GM12878 (cell line): ENCODE measurements at regions not wholly inside any gene's neighbourhood (a gene's known extent, or its start where the extent isn't known, plus 50 kb on each side); places are given as distances from the start of the nearest gene placed in this dataset.

Experiments
- ATAC-seq: fragments of 200-7000 bp; cut with Tn5 transposase; 3 replicates; pipeline ENCODE4 v1.9.1; 2020; ENCODE audit warnings: mild to moderate bottlenecking, moderate library complexity
- BruUV-seq: library from RNA; stranded (reverse); fragments of 400-500 nt; replicated peaks from 2 replicates; lab custom pipeline; 2021; lab: Mats Ljungman, UMichigan
- CTCF ChIA-PET: fragments of 300-600 bp; sonication (Branson Sonifier 250); formaldehyde crosslinking; extraction: SDS; loops from one replicate; lab custom pipeline; 2021; ENCODE audit warnings: inconsistent platforms; lab: Yijun Ruan, JAX
- POLR2A ChIA-PET: fragments of 350-600 bp; formaldehyde crosslinking; extraction: SDS; loops from one replicate; lab custom pipeline; 2021; ENCODE audit warnings: inconsistent platforms; lab: Charles Lee
- RAD21 ChIA-PET: fragments of 300-600 bp; sonication (Branson Sonifier 250); formaldehyde crosslinking; loops from one replicate; lab custom pipeline; 2023; ENCODE audit warnings: antibody characterized with exemption; ENCODE audit not compliant: unreplicated experiment; lab: Charles Lee
- SMC1A ChIA-PET: fragments of 300-600 bp; sonication (Branson Sonifier 250); formaldehyde crosslinking; loops from one replicate; lab custom pipeline; 2023; ENCODE audit not compliant: unreplicated experiment, uncharacterized antibody; lab: Charles Lee
- DNase-seq: peaks from one replicate; pipeline ENCODE4 v3.0.0-alpha.2; 2011; ENCODE audit warnings: low read depth, low spot score
- FAIRE-seq: peaks from 3 replicates; lab custom pipeline; 2011; peaks lifted over from hg19 to GRCh38; lab: Jason Lieb, UNC
- H2AFZ ChIP-seq: 2 replicates; pipeline ENCODE4 v1.6.0; 2011; ENCODE audit warnings: low read depth, low read length, control low read depth; ENCODE audit not compliant: control insufficient read depth
- H3K27ac ChIP-seq: 2 replicates; pipeline ENCODE4 v1.5.1; 2011; ENCODE audit warnings: control low read depth; ENCODE audit not compliant: control insufficient read depth, insufficient read depth
- H3K27me3 ChIP-seq, 2 experiments: replicated peaks in 1 of 2; 2 replicates each; pipeline versions ENCODE4 v1.6.0 to v1.6.1; 2011; ENCODE audit warnings: low read length in 1 of 2; ENCODE audit not compliant: control insufficient read depth in 2 of 2, insufficient read depth in 2 of 2
- H3K36me3 ChIP-seq, 2 experiments: 2 replicates each; pipeline ENCODE4 v1.5.1; 2011; ENCODE audit warnings: low read length in 1 of 2; ENCODE audit not compliant: control insufficient read depth in 2 of 2, insufficient read depth in 2 of 2
- H3K4me1 ChIP-seq: 2 replicates; pipeline ENCODE4 v1.6.1; 2011; ENCODE audit warnings: mild to moderate bottlenecking, low read length, moderate library complexity, mixed read lengths; ENCODE audit not compliant: control insufficient read depth, insufficient read depth
- H3K4me2 ChIP-seq: 2 replicates; pipeline ENCODE4 v1.6.0; 2011; ENCODE audit warnings: control low read depth; ENCODE audit not compliant: control insufficient read depth, insufficient read depth
- H3K4me3 ChIP-seq: fragments of 200-600 bp; sonication (generic); 2 replicates; pipeline ENCODE4 v1.5.1; 2016
- H3K79me2 ChIP-seq: 2 replicates; pipeline ENCODE4 v1.6.0; 2011; ENCODE audit warnings: low read length; ENCODE audit not compliant: control insufficient read depth, insufficient read depth
- H3K9ac ChIP-seq: 2 replicates; pipeline ENCODE4 v1.8.0; 2011; ENCODE audit warnings: low read length, control low read depth, mixed read lengths; ENCODE audit not compliant: control insufficient read depth, insufficient read depth
- H3K9me3 ChIP-seq: replicated peaks from 3 replicates; pipeline ENCODE4 v1.5.1; 2011; ENCODE audit warnings: mild to moderate bottlenecking, low read length; ENCODE audit not compliant: control insufficient read depth, insufficient read depth
- H4K20me1 ChIP-seq: 2 replicates; pipeline ENCODE4 v1.6.0; 2011; ENCODE audit not compliant: control insufficient read depth, insufficient read depth
- CUX1 ChIP-seq: IDR thresholded peaks from 2 replicates; pipeline ENCODE4 v1.6.1; 2012; ENCODE audit warnings: improper control_type of control experiment, low read depth, low read length; ENCODE audit not compliant: insufficient replicate concordance
- EGR1 ChIP-seq, 2 experiments: IDR thresholded peaks; 1 replicate in 1 of 2; 2 replicates in 1 of 2; pipeline ENCODE4 v1.6.1; 2011 to 2012; ENCODE audit warnings: low read depth in 2 of 2, low read length in 2 of 2, borderline replicate concordance in 1 of 2, mild to moderate bottlenecking in 1 of 2, moderate library complexity in 1 of 2
- HDGF ChIP-seq: fragments of 450-650 bp; IDR thresholded peaks from 2 replicates; pipeline ENCODE4 v1.6.1; 2016; ENCODE audit warnings: antibody characterized with exemption
- SMC3 ChIP-seq: IDR thresholded peaks from 2 replicates; pipeline ENCODE4 v1.6.1; 2011; ENCODE audit warnings: low read length, improper control_type of control experiment, borderline replicate concordance
- SUPT20H ChIP-seq: IDR thresholded peaks from 2 replicates; pipeline ENCODE4 v1.6.1; 2011; ENCODE audit warnings: low read depth, mild to moderate bottlenecking, low read length, moderate library complexity, borderline replicate concordance; ENCODE audit not compliant: control insufficient read depth
- TCF12 ChIP-seq: IDR thresholded peaks from 2 replicates; pipeline ENCODE4 v1.6.1; 2011; ENCODE audit warnings: low read depth, mild to moderate bottlenecking, low read length
- WGBS: methylation state at CpG from one replicate; pipeline ENCODE4 v1.1.6; 2016; ENCODE audit warnings: low lambda C conversion rate; ENCODE audit not compliant: insufficient replicate concordance, insufficient coverage; ENCODE audit errors: missing lambda C conversion rate; 5-methylcytosine and 5-hydroxymethylcytosine counted together
- in situ Hi-C: fragments of 300-500 bp; cut with MboI; formaldehyde crosslinking; loops from 9 replicates; pipeline ENCODE4 v1.14.3; 2018; ENCODE audit warnings: mixed read lengths
- intact Hi-C: fragments of 100-400 bp; cut with micrococcal nuclease; formaldehyde crosslinking; loops from one replicate; pipeline ENCODE4 v1.14.2; 2022; ENCODE audit not compliant: unreplicated experiment
- TF ChIP-seq, protein P1 (sequence below): IDR thresholded peaks from 2 replicates; pipeline ENCODE4 v1.6.1; 2011; ENCODE audit warnings: borderline replicate concordance, low read depth, mild to moderate bottlenecking, moderate library complexity, low read length; ENCODE audit not compliant: insufficient read depth, poor library complexity, severe bottlenecking

DNA sequence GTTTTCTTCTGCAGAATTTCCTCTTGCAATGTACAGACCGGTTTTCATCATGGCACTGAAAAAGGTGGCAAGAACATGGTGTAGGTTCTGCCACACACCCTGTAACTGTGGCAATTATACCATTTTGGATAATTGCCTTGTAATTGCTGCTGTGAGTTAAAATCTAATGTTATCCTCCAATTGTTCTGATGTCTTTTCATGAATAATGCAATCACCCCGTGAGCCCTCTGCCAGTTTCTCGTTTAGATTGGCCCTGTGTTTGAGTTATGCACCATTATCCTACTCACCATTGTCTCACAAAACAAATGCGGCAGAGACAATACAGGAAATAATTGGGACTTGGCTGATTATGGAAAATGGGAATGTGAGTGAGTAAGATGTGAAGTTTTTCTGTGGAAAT lies 61.8 kb upstream of the MTNR1B start:
- DNase-seq, result no peak
- ATAC-seq, result no peak
- Histone ChIP-seq H3K36me3 (no peaks in the 10 kb centered on the region), H2AFZ (no peak overlapping the region), H3K4me1 (no peaks in the 10 kb centered on the region), H4K20me1 (no peaks in the 10 kb centered on the region), H3K79me2 (no peaks in the 10 kb centered on the region), H3K27me3 (no peaks in the 10 kb centered on the region; a peak in 1 of 4 replicates), H3K4me3 (no peak overlapping the region), H3K4me2 (no peak overlapping the region), H3K9me3 (no peaks in the 10 kb centered on the region), H3K27ac (no peak overlapping the region), H3K9ac (no peak overlapping the region)
- TF ChIP-seq SUPT20H (no peak), TCF12 (no peak), CUX1 (no peak), EGR1 (IDR thresholded peaks at IDR 0.05; ENCODE audit: borderline replicate concordance in 1 of 2, low read depth in 2 of 2, low read length in 2 of 2) (no peak), HDGF (no peak), SMC3 (no peak)
- TF ChIP-seq, protein P1, sequence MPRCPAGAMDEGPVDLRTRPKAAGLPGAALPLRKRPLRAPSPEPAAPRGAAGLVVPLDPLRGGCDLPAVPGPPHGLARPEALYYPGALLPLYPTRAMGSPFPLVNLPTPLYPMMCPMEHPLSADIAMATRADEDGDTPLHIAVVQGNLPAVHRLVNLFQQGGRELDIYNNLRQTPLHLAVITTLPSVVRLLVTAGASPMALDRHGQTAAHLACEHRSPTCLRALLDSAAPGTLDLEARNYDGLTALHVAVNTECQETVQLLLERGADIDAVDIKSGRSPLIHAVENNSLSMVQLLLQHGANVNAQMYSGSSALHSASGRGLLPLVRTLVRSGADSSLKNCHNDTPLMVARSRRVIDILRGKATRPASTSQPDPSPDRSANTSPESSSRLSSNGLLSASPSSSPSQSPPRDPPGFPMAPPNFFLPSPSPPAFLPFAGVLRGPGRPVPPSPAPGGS, result no peak
- RAD21 ChIA-PET, result no interaction called here
- BruUV-seq, result no TSS peak
- 25% methylated on average over 4 of the region's 4 CpGs for WGBS
- SMC1A ChIA-PET, result no interaction called here
- no peak for FAIRE-seq
- CTCF ChIA-PET, result no interaction called here
- POLR2A ChIA-PET, result no interaction called here
- intact Hi-C loops (no loop called here), in situ Hi-C loops (no loop called here)
